ENCODE measurements at regions not wholly inside any gene's neighbourhood (a gene's known extent, or its start where the extent isn't known, plus 50 kb on each side); places are given as distances from the start of the nearest gene placed in this dataset.

DNA sequence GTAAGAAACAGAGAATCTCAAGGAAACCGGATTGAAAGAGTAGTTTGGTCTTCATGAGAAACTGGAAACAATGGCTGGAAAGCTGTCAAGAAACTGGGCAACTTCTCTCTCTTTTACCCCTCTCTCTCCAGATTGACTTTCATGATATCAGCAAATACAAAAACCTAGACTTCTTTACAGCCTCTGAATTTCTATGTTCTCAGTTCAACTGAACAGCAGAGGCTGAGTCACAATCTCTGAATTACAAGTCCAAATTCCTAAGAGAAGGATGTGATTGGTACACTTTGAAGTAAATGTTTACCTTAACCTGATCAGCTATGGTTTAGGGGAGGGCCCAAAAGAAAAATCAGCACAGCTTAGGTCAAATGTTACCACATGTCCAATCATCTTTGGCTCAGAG is 974.9 kb downstream of the RPA4 start:
- TF ChIP-seq TEAD4 (IDR thresholded peaks at IDR 0.05) (no peak), RAD21 (IDR thresholded peaks at IDR 0.05; ENCODE audit: low read depth) (no peak), YY1 (IDR thresholded peaks at IDR 0.05; ENCODE audit: low read depth) (no peak), ZBTB7A (IDR thresholded peaks at IDR 0.05; ENCODE audit: low read depth) (no peak), TCF12 (IDR thresholded peaks at IDR 0.05; ENCODE audit: low read depth) (no peak), FOXM1 (IDR thresholded peaks at IDR 0.05; ENCODE audit: borderline replicate concordance, low read depth) (no peak), EP300 (IDR thresholded peaks at IDR 0.05; ENCODE audit: borderline replicate concordance) (no peak), TAF1 (IDR thresholded peaks at IDR 0.05; ENCODE audit: low read depth) (no peak)
- TF ChIP-seq, protein P1, sequence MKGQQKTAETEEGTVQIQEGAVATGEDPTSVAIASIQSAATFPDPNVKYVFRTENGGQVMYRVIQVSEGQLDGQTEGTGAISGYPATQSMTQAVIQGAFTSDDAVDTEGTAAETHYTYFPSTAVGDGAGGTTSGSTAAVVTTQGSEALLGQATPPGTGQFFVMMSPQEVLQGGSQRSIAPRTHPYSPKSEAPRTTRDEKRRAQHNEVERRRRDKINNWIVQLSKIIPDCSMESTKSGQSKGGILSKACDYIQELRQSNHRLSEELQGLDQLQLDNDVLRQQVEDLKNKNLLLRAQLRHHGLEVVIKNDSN (IDR thresholded peaks at IDR 0.05): no peak
- TF ChIP-seq, protein P2, sequence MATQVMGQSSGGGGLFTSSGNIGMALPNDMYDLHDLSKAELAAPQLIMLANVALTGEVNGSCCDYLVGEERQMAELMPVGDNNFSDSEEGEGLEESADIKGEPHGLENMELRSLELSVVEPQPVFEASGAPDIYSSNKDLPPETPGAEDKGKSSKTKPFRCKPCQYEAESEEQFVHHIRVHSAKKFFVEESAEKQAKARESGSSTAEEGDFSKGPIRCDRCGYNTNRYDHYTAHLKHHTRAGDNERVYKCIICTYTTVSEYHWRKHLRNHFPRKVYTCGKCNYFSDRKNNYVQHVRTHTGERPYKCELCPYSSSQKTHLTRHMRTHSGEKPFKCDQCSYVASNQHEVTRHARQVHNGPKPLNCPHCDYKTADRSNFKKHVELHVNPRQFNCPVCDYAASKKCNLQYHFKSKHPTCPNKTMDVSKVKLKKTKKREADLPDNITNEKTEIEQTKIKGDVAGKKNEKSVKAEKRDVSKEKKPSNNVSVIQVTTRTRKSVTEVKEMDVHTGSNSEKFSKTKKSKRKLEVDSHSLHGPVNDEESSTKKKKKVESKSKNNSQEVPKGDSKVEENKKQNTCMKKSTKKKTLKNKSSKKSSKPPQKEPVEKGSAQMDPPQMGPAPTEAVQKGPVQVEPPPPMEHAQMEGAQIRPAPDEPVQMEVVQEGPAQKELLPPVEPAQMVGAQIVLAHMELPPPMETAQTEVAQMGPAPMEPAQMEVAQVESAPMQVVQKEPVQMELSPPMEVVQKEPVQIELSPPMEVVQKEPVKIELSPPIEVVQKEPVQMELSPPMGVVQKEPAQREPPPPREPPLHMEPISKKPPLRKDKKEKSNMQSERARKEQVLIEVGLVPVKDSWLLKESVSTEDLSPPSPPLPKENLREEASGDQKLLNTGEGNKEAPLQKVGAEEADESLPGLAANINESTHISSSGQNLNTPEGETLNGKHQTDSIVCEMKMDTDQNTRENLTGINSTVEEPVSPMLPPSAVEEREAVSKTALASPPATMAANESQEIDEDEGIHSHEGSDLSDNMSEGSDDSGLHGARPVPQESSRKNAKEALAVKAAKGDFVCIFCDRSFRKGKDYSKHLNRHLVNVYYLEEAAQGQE (IDR thresholded peaks at IDR 0.05; ENCODE audit: low read depth): no peak
- TF ChIP-seq, protein P3, sequence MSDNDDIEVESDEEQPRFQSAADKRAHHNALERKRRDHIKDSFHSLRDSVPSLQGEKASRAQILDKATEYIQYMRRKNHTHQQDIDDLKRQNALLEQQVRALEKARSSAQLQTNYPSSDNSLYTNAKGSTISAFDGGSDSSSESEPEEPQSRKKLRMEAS (IDR thresholded peaks at IDR 0.05): no peak

Measured in Ishikawa (cell line).